HG03571 (cell line): ENCODE measurements at regions not wholly inside any gene's neighbourhood (a gene's known extent, or its start where the extent isn't known, plus 50 kb on each side); places are given as distances from the start of the nearest gene placed in this dataset.

Experiments
- ATAC-seq: cut with Tn5 transposase; IDR thresholded peaks from one replicate; pipeline ENCODE4 v1.9.1; 2021; ENCODE audit not compliant: unreplicated experiment

DNA sequence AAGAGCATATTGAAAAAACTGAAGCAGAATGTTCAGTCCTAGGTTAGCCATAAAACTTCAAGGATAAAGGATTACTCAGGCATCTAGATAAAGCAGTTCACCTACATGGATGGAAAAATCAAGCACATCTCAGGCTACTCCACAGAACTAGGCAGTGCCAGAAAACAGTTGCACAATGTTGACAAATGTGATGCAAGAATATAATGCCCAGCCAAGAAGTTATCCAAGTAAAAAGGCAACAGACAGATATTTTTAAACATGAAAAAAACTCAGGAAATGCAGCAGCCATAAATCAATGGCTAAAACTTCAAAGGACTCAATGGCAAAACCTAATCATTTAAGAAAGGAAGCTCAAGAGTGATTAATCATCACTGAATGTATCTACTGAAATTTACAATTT, 456.0 kb upstream of the FAM241A start:
- no peak for ATAC-seq

DNA sequence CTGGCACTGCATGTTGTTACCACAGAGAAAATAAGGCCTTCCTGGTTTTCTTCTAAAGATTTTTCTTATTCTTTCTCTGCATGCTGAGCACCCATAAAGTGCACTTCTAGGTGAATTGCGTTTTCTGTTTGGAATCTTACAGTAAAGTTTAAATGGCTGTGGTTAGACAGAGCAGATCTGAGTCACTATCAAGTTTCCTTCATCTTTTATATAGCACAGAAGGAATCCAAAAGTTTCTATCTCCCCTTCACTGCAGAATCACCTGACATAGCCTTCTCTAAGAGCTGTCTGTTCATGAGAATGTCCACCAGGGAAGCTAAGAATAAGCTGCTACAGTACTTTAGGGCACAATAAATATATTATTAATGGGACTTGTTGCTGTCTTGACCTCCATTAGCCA, 455.5 kb upstream of the FAM241A start:
- no peak for ATAC-seq

DNA sequence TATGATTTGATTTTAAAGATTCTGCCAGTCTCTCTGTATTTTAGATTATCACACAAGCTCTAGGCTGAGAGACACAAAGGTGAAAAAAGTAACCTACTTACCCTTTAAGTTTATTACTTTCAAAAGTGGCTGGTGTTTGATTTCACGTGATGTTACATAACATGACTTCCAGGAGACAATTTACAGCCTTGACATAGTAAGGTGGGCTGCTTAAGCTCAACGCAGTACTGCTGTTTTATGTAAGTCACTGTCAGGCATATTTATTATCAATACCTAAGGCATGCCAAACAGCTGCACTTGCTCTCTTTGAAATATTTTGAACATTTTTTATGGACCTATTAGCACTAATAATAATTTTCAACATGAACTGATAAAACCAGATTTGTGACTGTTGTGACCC, 451.5 kb upstream of the FAM241A start:
- no peak for ATAC-seq

DNA sequence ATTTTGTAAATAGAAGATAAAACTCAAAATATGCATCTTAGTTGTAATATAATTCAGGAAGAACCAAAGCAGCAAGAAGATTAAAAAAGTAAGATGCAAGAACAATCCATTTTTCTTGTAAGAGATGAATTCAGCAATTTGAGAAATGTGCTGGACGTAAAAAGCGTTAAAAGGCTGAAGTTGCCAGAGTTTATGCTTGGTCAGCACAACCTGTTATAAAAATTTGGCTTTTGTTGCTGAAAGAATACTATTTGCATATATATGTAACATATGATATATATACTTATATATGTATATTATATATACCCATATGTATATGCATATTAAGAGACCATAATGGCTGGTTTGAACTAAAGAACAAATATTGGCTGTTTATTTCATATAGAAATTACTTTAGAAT, 449.6 kb upstream of the FAM241A start:
- no peak for ATAC-seq

DNA sequence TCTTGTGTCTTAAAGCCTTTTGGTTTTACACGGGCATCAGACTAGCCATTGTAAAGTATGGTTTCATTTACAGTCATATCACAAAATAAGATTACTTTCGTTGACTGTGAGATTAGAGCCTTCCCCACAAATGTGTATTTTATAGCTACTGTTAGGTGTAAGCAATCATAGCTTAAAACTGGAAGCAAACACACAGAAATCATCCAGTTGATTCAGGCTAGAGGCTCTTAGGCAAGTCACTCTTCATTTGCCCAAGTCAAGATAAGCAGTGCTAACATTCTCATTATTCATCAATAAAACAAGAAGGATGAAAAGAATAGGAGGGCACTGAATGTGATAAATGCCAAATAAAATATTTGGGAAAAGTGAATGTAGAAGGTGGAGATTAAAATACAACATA, 448.7 kb upstream of the FAM241A start:
- no peak for ATAC-seq

DNA sequence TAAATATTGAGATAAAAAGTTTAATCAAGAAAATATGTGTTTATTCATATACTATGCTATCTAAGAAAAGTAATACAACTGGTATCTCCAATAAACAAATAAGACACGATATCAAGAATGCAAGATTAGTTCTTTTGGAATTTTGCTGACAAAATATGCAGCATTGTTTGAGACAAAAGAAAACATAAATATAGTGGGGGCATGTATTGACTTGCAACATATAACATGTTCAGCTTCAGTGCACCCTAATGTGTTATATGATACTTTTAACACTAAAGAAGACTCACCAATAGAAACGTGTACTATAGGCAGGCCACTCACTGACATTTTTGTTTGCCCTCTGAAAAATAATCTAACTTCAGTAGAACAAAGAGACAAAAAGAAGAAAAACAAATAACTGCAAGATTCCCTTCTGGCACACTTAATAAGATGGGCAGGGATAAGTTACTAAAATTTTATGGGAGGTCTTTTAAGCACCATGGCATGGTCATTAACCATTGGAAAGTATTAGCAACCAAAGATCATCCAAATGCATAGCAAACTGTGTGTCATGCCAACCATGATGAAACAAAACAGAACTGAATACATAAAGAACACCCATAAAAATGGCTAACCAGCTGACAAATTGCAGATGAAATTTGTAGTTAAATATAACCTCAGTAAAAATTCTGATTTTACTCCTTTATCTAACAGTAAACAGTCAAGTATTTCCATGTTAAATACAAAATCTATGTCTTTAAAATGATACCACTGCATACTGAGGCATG, 447.9 kb upstream of the FAM241A start:
- no peak for ATAC-seq

DNA sequence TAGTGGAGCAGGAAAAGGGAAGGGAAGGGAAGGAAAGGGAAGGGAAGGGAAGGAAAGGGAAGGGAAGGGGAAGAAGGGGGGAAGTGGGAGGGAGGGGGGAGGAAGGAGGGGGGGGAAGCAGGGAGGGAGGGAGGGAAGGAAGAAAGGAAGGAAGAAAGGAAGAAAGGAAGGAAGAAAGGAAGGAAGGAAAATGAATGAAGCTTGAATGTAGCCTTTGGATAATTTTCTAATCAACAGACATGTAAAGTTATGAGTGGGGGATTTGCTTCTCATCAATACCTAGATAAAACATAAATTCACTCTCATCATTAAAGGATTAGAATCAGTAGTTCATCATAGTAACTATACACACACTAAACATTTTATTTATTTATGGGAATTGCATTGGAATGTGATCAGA, 446.9 kb upstream of the FAM241A start:
- ATAC-seq = no peak

DNA sequence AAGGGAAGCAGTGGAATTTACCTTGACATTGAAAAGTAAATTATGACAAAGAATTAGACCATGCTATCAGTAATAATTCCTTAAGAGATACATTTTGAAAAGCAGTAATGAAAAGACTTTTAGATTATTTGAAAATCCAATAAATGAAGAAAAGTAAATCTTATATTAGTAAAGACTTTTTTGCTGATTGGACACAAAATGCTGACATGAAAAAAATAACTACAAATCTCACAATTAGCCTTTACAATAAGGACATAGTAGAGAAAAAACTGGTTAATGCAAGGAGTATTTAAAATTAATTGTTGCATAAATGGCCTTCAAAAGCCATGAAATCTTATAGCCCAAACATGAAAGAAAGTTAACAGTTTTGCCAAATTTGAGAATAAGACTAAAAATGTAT, 446.1 kb upstream of the FAM241A start:
- ATAC-seq = no peak

DNA sequence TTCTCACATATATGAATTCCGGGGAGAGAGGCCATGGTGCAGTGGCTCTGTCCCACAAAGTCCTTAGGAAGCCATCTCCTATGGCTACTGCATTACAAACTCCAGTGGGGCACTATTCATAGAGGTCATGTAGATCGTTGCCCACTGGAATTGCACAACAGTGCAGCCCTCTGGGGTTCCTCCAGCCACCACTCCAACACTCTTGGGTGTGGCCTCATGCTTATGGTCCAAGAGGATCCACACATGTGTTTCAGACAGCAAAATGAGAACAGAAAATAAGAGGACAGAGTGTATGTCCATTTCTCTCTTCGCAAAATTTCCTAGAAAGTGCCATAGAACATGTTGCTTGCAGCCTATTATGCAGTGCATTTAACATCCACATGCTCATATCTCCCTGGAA, 444.2 kb upstream of the FAM241A start:
- no peak for ATAC-seq

DNA sequence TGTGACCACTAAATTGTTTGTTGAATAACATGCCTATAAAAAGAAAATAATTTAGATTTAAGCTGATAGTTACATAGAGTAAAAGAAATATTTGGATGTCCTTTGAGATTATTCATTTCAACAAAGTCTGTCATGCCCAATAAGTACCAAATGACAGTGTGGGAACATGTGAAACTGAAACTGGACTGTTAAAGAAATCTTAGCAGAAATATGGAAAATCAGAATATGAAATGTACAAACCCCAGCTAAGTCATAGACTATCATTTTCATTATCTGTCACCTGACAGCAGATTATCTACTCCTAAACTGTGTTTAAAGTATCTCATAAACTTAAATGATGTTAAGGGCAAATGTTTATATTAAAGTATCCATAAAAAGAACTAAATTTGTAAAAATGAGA, 437.8 kb upstream of the FAM241A start:
- no peak for ATAC-seq

DNA sequence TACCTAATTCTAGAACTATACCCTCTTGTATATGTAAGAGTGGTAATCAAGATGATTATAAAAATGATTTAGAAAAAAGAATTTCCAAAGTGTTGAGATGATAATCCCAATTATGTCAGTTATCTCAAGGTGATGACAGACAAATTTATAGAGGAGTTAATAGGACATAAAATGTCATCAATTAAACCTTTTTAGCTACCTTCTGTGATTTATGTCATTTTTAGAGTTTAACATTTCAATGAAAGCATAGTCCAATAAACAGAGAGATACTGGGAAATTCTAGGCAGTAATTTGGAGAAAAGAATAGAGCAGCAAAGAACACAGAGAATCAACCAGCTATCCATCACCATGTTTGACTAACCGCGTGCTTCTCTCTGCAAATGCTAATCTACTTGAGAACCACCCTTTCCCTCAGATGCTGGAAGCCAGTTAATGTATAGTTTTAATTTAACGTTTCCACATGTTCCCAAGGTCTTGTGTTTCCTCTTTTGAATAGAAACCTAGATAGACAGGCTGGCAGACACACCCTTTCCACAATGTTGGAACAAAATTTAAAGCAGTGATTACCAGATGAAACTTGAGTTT, 433.1 kb upstream of the FAM241A start:
- ATAC-seq = no peak

DNA sequence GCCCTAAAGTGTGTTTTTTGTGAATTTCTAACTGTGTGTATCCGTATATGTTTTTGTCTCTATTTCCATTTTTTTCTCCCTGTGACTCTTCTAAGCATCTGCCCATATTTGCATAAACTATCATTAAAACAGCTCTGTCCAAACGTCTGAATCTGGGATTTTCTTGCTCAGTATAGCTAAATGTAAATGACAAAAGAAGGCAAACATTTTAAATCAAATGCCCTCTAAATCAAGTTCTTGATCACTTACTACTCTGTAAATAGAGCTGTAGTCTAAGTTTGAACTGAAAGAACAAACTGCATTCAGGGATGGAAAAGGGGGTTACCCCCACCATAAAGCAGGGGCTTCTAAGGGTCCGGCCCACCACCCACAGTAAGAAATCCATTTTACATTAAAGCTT, 432.0 kb upstream of the FAM241A start:
- no peak for ATAC-seq

DNA sequence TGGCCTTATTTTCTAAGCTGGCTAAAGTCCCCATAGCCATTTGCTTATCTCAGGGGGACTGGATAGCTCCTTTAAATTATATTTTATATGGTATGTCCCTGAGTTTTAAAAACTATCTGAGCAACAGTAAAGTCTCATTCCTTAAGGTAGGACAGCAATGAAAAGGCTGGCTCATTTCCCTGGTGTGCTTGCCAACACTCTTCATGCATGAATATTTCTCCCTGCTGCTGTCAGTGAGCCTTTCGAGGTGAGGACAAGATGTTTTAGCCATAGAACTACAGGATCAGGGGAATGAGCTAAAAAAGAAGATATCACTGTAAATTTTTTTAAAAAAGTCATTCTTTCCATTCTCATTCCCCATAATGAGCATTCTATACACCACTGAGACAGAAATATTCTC, 427.3 kb upstream of the FAM241A start:
- no peak for ATAC-seq

DNA sequence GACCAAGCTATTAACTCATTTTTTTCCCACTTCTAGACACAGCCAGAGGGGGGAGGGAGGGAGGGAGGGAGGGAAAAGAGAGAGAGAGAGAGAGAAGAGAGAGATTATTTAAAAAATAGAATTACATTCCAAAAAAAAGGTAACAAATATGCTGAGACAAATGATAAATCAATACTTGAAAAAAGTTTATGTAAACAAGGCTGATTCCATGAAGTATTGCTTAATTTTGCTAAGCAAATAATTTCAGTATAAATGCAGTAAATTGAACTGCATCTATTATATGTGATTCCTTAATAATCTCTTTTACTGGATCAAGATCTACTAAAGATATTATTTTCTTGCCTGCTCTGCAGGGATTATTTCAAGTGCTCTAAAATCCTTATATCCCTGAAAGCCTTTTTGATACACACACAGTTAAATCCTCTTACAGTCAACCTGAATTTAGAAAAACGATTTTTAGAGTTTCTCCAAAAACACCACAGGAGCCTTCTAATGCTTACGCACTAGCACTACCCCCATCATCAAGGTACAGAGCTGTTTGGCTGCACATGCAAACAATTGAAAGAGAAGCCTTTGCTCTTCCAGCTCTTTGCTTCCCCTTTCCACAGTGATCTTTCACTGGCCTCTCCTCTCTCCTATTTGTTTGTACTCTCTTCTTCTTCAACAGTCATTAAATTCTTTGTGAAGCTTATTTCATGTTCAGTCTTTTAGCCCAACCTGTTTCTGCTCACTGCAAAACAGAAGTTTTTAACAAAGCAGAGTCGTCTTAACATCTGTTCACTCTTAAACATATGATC, 426.3 kb upstream of the FAM241A start:
- ATAC-seq = no peak

DNA sequence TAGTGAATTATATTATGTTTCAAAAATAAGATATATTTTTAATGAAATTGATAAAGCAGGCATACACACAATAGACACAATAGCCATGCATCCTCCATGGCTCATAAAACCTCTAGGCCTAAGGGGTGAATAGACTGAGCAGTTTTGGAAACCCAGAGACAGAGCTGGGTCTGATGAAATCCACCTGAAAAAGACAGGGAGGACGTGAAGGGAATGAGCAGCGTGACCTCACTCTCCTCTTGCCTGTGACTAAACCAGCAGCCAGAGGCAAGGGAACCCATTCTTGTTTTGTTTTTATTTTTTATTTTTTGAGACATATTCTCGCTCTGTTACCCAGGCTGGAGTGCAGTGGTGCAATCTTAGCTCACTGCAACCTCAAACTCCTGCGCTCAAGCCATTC, 424.4 kb upstream of the FAM241A start:
- ATAC-seq = no peak

DNA sequence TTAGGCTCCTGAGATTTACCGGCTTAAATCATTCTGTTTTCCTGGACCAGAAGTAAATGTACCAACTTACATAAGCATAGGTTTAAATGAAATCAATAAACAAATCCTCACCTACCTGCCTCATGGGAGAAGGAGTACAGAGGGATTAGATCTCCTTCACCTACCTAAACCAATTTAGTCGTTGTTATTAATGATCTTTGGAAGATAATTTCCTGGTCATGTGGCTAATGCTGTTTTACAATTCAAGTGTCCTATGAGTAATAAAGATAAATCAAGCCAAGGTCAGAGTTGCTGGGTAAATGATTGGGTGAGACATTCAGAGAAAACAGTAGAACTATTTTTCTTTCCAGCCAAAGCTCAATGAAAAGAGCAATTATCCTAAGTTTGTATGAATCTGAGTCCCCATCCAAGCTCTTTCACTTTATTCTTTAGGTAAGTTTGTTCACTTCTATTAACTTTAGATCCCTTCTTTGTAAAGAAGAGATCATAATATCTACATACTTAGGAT, 423.0 kb upstream of the FAM241A start:
- ATAC-seq = no peak

DNA sequence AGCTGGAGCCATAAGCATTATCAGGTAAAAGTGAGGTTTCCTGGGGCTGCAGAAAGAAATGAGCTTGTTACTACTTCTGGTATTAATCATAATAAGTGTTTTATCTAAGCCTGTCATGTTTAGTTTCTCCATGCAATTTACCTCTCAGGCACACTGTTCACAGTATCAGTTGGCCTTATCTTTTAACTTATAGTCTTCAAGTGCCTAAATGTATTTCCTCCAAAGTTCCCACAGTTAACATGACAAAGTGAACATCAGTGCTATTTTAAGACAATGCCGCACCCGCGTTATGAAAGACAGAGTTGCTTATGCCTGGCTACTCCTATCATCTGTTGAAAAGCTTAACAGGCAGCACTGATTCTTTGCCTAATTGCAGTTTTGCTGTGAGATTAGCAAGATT, 408.7 kb upstream of the FAM241A start:
- no peak for ATAC-seq

DNA sequence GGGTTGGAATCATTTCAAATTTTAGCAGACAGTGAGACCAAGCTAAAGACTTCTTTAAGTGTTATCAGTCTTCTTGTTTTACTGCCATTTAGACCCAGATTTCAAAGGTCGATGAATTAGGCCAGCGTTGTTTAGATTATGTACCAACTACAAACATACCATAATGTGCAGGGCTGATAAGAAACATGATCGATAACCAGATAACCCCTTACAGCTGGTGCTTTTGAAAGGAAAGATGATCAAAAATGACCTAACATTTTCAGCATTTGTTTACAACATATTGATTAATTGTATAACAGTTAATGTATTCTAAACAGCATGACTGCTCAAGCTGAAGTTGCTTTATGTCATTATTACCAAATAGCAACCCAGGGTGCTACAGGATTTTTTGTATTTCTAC, 400.4 kb upstream of the FAM241A start:
- no peak for ATAC-seq

DNA sequence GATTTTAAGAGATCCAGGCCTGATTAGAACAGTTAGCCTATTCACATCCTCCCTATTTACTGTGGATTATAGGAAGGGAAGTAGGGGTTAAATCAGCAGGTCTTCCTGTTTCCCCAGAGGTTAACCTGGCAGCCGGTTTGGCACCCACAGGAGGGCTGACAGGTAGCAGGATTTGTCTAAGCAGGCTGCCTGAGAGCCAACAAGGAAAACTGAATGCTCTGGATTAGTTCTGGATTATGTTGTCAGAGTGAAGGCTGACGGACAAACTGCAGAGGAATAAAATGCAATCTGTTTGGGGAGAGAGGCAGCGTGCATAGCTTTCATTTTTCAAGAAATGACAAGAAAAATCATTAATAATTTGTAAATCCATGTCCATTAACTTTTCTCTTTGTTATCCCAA, 397.1 kb upstream of the FAM241A start:
- ATAC-seq = no peak

DNA sequence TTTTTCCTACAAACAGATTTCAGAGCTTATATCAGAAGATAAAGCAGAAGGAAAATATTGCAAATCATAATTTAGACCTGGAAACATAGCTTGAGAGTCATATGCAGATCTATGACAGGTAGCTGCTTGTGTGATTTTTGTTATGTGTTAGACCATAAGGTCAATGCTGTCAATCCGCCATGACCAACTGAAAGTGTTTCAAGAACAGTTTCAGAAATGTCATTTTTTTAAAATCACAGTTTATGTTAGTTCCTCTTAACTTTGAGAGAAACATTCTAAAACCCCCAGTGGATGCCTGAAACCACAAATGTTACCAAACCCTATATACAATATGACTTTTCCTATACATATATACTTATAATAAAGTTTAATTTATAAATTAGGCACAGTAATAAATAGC, 391.3 kb upstream of the FAM241A start:
- no peak for ATAC-seq

DNA sequence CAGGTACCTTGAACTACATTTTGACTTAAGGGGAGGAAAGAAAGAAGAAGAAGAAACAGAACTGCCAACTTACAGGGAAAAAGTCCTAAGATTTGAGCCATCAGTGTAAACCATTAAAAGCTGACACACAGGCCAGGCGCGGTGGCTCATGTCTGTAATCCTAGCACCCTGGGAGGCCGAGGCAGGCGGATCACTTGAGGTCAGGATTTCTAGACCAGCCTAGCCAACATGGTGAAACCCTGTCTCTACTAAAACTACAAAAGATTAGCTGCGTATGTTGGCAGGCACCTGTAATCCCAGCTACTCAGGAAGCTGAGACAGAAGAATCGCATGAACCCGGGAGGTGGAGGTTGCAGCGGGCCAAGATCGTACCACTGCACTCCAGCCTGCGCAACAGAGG, 389.7 kb upstream of the FAM241A start:
- ATAC-seq = no peak

DNA sequence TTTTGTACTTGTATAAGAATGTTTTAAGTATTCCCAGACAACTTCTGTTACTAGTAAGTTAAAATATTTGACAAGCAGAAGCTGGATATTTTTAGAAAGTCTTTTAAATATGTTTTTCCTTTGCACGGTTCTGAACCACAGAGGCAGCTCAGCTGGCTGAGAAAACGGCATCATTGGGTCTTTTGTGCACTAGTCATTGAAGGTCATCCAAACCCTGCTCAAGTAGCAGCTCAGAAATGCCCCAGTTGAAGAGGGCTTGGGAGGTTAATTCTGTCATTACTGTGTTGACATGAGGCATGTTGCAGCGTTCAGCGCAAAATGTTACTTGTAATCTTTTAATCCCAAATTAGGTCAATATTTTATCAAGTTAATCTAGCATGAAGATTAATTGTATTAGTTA, 383.7 kb upstream of the FAM241A start:
- no peak for ATAC-seq
